Upper lobe of right lung (tissue), 1 donor: ENCODE measurements at regions not wholly inside any gene's neighbourhood (a gene's known extent, or its start where the extent isn't known, plus 50 kb on each side); places are given as distances from the start of the nearest gene placed in this dataset.

Experiments
- ATAC-seq: fragments of 200-7000 bp; cut with Tn5 transposase; one replicate; pipeline ENCODE4 v1.9.1; 2020; ENCODE audit warnings: mild to moderate bottlenecking, moderate library complexity
- DNase-seq: peaks from one replicate; pipeline ENCODE4 v3.0.0-alpha.2; 2020
- H3K27ac ChIP-seq: fragments of 200-600 bp; one replicate; pipeline ENCODE4 v1.8.0; 2022
- H3K27me3 ChIP-seq: fragments of 200-600 bp; one replicate; pipeline ENCODE4 v1.8.0; 2022; ENCODE audit warnings: mild to moderate bottlenecking
- H3K36me3 ChIP-seq: fragments of 200-600 bp; one replicate; pipeline ENCODE4 v1.8.0; 2022
- H3K4me1 ChIP-seq: fragments of 200-600 bp; one replicate; pipeline ENCODE4 v1.8.0; 2022
- H3K4me3 ChIP-seq: fragments of 200-600 bp; one replicate; pipeline ENCODE4 v1.8.0; 2022; ENCODE audit warnings: mild to moderate bottlenecking
- H3K9me3 ChIP-seq: fragments of 200-600 bp; one replicate; pipeline ENCODE4 v1.8.0; 2022
- CTCF ChIP-seq: fragments of 200-600 bp; IDR thresholded peaks from one replicate; pipeline ENCODE4 v1.8.0; 2022; ENCODE audit warnings: antibody characterized with exemption
- intact Hi-C: fragments of 100-400 bp; cut with DNase I; formaldehyde crosslinking; loops from one replicate; pipeline ENCODE4 v1.11.0; 2022
- donor health status: DM: no; HTN: yes; CAD: no; lungs with severe emphysema.

DNA sequence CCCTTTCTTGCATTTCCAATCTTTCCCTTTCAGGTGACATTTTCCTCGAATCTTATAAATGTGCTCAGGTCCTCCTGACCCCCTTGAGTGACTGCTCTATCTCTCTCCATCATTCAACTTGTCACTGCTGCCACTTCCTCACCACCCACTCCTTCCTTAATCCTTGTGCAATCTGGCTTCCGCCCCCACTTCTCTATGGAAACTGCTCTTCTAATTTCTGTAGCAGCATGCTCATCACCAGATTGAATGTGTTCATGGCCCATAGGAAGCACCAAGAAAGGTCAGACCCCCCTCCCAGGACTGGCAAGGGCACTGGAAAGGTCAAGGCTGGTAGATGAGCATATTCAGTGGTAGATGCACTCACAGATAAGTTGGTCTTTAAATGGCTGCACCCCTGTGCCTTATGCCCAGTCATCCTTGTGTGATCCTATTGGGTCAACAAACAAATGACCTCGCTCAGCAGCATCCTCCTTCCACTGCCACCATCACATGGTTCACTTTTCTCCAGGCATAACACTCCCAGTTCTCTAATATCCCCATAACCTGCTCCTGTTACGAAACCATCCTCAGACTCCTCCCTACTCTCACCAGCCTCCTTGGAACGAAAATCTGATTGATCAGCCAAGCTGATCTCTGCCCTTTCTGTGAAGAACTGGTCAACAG lies 288.5 kb upstream of the POU3F1 start:
- Histone ChIP-seq H3K4me3 (no peak overlapping the region), H3K27me3 (no peaks in the 10 kb centered on the region), H3K36me3 (no peaks in the 10 kb centered on the region), H3K9me3 (no peaks in the 10 kb centered on the region), H3K27ac (no peak overlapping the region), H3K4me1 (no peaks in the 10 kb centered on the region)
- ATAC-seq (peak; percentile 78), DNase-seq (no peak)
- no peak for TF ChIP-seq CTCF
- intact Hi-C loops = no loop called here

DNA sequence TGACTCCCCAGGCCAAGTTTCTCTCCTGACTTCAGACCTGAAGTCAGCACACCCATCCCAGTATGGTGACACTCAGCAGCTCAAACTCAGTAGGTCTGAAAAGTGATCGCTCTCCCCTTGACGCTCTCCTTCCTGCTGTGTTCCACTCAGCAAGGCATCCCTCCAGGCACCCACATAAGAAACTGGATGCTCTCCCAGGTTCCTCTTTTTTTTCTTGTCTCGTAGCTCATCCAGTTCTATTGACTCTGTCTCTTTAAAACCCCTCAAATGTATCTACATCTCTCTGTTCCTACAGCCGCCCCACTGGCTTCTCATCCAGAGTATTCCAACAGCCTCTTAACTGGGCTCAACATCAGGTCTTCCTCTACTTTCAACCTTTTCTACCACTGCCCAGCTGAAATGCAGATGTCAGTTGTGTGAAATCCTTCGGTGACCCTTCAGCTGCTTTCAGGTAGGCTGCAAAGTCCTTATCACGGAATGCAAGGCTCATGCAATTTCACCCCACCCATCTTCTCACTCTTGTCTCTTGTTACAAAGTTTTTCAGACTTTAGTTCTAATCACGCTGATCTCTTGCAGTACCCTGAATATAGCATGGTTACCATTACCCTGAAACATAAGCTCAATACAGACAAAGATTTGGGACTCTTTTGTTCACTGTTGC lies 286.2 kb upstream of the POU3F1 start:
- H3K4me3 ChIP-seq = no peak overlapping the region
- H3K36me3 ChIP-seq = no peaks in the 10 kb centered on the region
- TF ChIP-seq CTCF = no peak
- H3K27me3 ChIP-seq = no peaks in the 10 kb centered on the region
- DNase-seq (no peak), ATAC-seq (no peak)
- no peaks in the 10 kb centered on the region for H3K9me3 ChIP-seq
- intact Hi-C loops = no loop called here
- H3K27ac ChIP-seq = no peak overlapping the region
- no peaks in the 10 kb centered on the region for H3K4me1 ChIP-seq

DNA sequence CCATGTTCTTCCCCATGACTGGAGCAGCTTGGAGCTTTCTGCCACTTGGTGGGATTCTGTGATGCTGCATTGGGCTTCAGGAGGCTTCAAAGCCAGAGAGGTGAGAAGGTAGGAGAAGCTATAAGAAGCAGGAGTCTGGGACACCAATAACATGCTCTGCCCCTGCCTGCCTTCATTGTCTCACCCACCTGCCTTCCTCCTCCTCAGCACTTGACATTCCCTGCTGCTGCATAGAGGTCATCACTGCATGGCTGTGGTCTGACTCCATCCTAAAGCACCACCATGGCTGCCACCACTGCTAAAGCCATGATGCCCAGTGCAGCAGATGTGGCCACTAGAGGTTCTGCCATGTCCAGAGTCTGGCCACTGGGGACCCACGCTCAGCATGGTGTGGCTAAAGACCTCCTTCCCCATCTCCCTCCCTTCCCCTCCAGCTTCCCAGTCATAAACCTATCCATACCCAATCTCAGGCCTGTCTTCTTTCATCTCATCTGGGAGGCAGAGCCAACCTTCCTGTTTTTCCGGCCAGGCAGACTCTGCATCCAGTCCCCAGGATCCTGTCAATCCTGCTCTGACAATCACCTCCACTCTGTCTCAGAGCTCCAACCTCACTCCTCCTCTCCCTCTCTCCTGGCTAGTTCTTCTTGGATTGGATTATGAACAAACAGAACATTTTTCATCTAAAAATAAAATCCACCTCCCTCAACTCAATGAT lies 285.1 kb upstream of the POU3F1 start:
- no peak for TF ChIP-seq CTCF
- no peak overlapping the region for H3K27ac ChIP-seq
- no peak overlapping the region for H3K4me3 ChIP-seq
- no peak for DNase-seq
- H3K9me3 ChIP-seq = no peaks in the 10 kb centered on the region
- no peak for ATAC-seq
- H3K4me1 ChIP-seq = no peaks in the 10 kb centered on the region
- no peaks in the 10 kb centered on the region for H3K27me3 ChIP-seq
- intact Hi-C loops = no loop called here
- H3K36me3 ChIP-seq = no peaks in the 10 kb centered on the region

GRCh38 chr1:38330799-38331198 lies 284.2 kb upstream of the POU3F1 start:
- TF ChIP-seq CTCF = no peak
- DNase-seq (no peak), ATAC-seq (no peak)
- no peaks in the 10 kb centered on the region for H3K9me3 ChIP-seq
- H3K4me1 ChIP-seq = no peaks in the 10 kb centered on the region
- no peak overlapping the region for H3K4me3 ChIP-seq
- H3K27ac ChIP-seq = no peak overlapping the region
- no peaks in the 10 kb centered on the region for H3K36me3 ChIP-seq
- intact Hi-C loops = no loop called here
- H3K27me3 ChIP-seq = no peaks in the 10 kb centered on the region

GRCh38 chr1:38329644-38330043 lies 283.1 kb upstream of the POU3F1 start:
- intact Hi-C loops = no loop called here
- no peak for DNase-seq
- no peak for TF ChIP-seq CTCF
- H3K27ac ChIP-seq = no peak overlapping the region
- H3K4me1 ChIP-seq = no peaks in the 10 kb centered on the region
- no peaks in the 10 kb centered on the region for H3K36me3 ChIP-seq
- no peaks in the 10 kb centered on the region for H3K27me3 ChIP-seq
- H3K9me3 ChIP-seq = no peaks in the 10 kb centered on the region
- no peak overlapping the region for H3K4me3 ChIP-seq
- no peak for ATAC-seq
